CD8-positive, alpha-beta memory T cell (primary cell): ENCODE measurements at regions not wholly inside any gene's neighbourhood (a gene's known extent, or its start where the extent isn't known, plus 50 kb on each side); places are given as distances from the start of the nearest gene placed in this dataset.
A peak's percentile ranks its signal among the peaks of the same experiment; 100 is the strongest.

Source experiments
- CTCF ChIA-PET: fragments of 350-600 bp; sonication (Branson Sonifier 250); formaldehyde crosslinking; loops from one replicate; lab custom pipeline; 2021; ENCODE audit warnings: antibody characterized with exemption; lab: Charles Lee
- POLR2A ChIA-PET: fragments of 350-600 bp; sonication (Branson Sonifier 250); formaldehyde crosslinking; loops from one replicate; lab custom pipeline; 2021; ENCODE audit warnings: antibody characterized with exemption; lab: Charles Lee
- DNase-seq, 5 donors: peaks; one replicate each; pipeline versions ENCODE4 v3.0.0 to v3.0.0-alpha.2; 2020 to 2022; ENCODE audit warnings: mixed read lengths in 1 of 5
- H3K27ac ChIP-seq: one replicate; pipeline ENCODE4 v1.7.0; 2013; ENCODE audit warnings: low read depth, mild to moderate bottlenecking, low read length, moderate library complexity
- H3K27me3 ChIP-seq: 2 replicates; pipeline ENCODE4 v1.7.0; 2013; ENCODE audit warnings: low read length, mild to moderate bottlenecking; ENCODE audit not compliant: insufficient read depth, poor library complexity, severe bottlenecking
- H3K36me3 ChIP-seq: 2 replicates; pipeline ENCODE4 v1.7.0; 2013; ENCODE audit warnings: mild to moderate bottlenecking, low read length, moderate library complexity; ENCODE audit not compliant: insufficient read depth
- H3K4me1 ChIP-seq: 2 replicates; pipeline ENCODE4 v1.7.0; 2013; ENCODE audit warnings: mild to moderate bottlenecking, low read length, moderate library complexity; ENCODE audit not compliant: insufficient read depth
- H3K4me3 ChIP-seq: 2 replicates; pipeline ENCODE4 v1.7.0; 2013; ENCODE audit warnings: mild to moderate bottlenecking, low read length
- H3K9me3 ChIP-seq: 2 replicates; pipeline ENCODE4 v1.7.0; 2013; ENCODE audit warnings: mild to moderate bottlenecking, low read length
- H3K27ac Mint-ChIP-seq, 8 donors: one replicate each; pipeline ENCODE4 v1.8.0; 2020 to 2021; ENCODE audit warnings: mixed read lengths in 8 of 8, mild to moderate bottlenecking in 6 of 8, inconsistent platforms in 3 of 8, moderate library complexity in 3 of 8
- H3K27me3 Mint-ChIP-seq, 2 donors: one replicate each; pipeline ENCODE4 v1.8.0; 2020 to 2021; ENCODE audit warnings: mixed read lengths in 2 of 2, mild to moderate bottlenecking in 1 of 2, moderate library complexity in 1 of 2
- H3K36me3 Mint-ChIP-seq, 3 donors: one replicate each; pipeline ENCODE4 v1.8.0; 2020 to 2021; ENCODE audit warnings: mixed read lengths in 3 of 3, inconsistent platforms in 1 of 3, mild to moderate bottlenecking in 1 of 3
- H3K4me1 Mint-ChIP-seq, 3 donors: one replicate each; pipeline ENCODE4 v1.8.0; 2020 to 2021; ENCODE audit warnings: mixed read lengths in 3 of 3, inconsistent platforms in 1 of 3, mild to moderate bottlenecking in 1 of 3
- H3K4me3 Mint-ChIP-seq, 7 donors: one replicate each; pipeline ENCODE4 v1.8.0; 2020 to 2021; ENCODE audit warnings: mixed read lengths in 7 of 7, mild to moderate bottlenecking in 6 of 7, moderate library complexity in 4 of 7, inconsistent platforms in 2 of 7
- H3K9me3 Mint-ChIP-seq, 5 donors: one replicate each; pipeline ENCODE4 v1.8.0; 2020 to 2022; ENCODE audit warnings: mixed read lengths in 5 of 5, mild to moderate bottlenecking in 3 of 5, moderate library complexity in 2 of 5, inconsistent platforms in 1 of 5

DNA sequence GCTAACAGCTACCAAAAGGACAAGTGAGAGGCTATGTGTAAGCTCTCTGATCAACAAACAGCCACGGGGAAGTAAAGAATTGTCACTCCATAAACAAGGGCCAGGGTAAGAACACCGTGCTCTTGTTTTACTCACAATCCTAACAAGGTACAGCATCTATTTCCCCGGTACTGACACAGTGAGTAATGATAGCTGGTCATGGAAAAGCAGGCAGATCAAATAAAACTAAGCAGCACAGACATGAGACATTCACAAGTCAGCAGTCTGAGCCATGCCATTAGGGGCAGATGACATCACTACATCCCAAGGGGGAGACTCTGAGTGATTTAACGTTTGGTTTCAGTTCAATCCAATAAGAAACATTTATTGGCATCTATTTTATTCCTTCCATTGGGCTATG is 54.4 kb downstream of the ARL6IP4 start:
- Histone ChIP-seq H3K27ac (no peak overlapping the region), H3K27me3 (no peaks in the 10 kb centered on the region), H3K4me3 (no peak overlapping the region), H3K36me3 (peaks cover 2% of the 10 kb centered on the region), H3K4me1 (peaks cover 16% of the 10 kb centered on the region), H3K9me3 (no peaks in the 10 kb centered on the region)
- no peak for DNase-seq
- Mint-ChIP-seq H3K27ac (peak overlapping the region in 6 of 8 donors; percentile 3 to 73 (median 45)), H3K36me3 (peaks cover 0 to 14% (median 1%) of the 10 kb centered on the region in 3 donors), H3K9me3 (no peaks in the 10 kb centered on the region), H3K4me1 (peaks cover 12 to 20% (median 20%) of the 10 kb centered on the region in 3 donors), H3K27me3 (peaks cover 0 to 1% of the 10 kb centered on the region in 2 donors), H3K4me3 (no peak overlapping the region)
- POLR2A ChIA-PET = interaction anchor here (0.6 kb wide), 1 partner anchor 266 kb away, joined by 5 read pairs; no protein-coding TSS in a partner anchor
- CTCF ChIA-PET = no interaction called here

DNA sequence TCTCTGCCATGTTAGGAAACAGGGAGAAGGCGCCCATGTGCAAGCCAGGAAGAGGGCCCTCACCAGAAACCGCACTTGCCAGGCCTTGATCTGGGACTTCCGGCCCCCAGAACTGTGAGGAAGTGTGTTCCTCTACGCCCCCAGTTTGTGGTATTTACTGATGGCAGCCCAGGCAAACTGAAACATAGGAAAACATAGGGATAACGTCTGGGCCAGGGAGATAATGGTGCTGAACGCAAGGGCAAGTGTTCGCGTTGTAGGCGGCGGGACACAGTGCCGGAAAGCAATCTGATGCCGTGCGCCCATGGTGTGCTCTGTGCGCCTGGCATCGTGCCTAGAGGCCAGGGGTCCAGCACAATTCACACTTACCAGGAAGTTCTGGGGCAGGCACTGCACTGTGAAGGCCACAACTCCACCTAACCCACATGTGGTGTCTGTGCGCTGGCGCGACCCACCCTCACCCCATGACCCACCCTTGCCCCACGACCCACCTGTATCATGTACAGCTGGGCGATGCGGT is 53.6 kb downstream of the ARL6IP4 start:
- Histone ChIP-seq H3K36me3 (peaks cover 5% of the 10 kb centered on the region), H3K27ac (no peak overlapping the region), H3K4me3 (no peak overlapping the region), H3K4me1 (peaks cover 16% of the 10 kb centered on the region), H3K27me3 (no peaks in the 10 kb centered on the region), H3K9me3 (no peaks in the 10 kb centered on the region)
- peak in 1 of 5 donors; percentile 12 for DNase-seq
- ChIA-PET POLR2A (interaction anchor here (0.6 kb wide), 1 partner anchor 266 kb away, joined by 5 read pairs; no protein-coding TSS in a partner anchor), CTCF (interaction anchor here (2.5 kb wide), 1 partner anchor 9 kb away, joined by 10 read pairs; no protein-coding TSS in a partner anchor)
- H3K36me3 Mint-ChIP-seq = peaks cover 1 to 16% (median 3%) of the 10 kb centered on the region in 3 donors
- H3K27ac Mint-ChIP-seq = peak overlapping the region in 3 of 8 donors; percentile 18 to 87 (median 32)
- H3K4me1 Mint-ChIP-seq = peaks cover 12 to 20% (median 20%) of the 10 kb centered on the region in 3 donors
- H3K27me3 Mint-ChIP-seq = peaks cover 0 to 1% of the 10 kb centered on the region in 2 donors
- H3K9me3 Mint-ChIP-seq = no peaks in the 10 kb centered on the region
- peak overlapping the region in 2 of 7 donors; percentile 6 to 30 for H3K4me3 Mint-ChIP-seq

DNA sequence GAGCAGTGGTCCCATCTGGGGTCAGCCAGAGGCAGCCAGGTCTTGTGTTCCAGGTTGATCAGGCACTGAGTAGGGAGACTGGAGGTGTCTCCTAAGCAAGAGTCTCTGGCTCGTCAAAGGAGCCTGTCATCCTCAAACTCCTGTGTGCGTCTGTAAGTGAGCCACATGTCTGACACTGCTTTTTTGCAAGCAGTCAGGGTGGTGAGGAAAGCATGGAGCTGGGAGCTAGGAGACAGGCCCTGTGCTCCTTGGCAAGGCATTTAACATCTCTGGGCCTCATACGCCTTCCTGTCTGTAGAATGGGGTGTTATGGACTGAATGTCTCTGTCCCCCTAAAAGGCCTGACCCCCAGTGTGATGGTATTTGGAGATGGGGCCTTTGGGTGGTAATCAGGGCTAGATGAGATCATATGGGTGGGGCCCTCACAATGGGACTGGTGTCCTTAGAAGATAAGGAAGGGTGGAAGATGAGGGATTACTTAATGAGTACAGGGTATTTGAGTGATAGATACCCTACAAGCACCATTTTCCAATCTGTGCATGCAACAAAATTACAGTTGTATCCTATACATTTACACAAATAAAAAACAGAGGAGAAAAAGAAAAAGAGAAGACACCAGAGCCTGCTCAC is 53.0 kb downstream of the ARL6IP4 start:
- Histone ChIP-seq H3K4me1 (peaks cover 16% of the 10 kb centered on the region), H3K27me3 (no peaks in the 10 kb centered on the region), H3K27ac (no peak overlapping the region), H3K9me3 (no peaks in the 10 kb centered on the region), H3K36me3 (peaks cover 5% of the 10 kb centered on the region), H3K4me3 (no peak overlapping the region)
- CTCF ChIA-PET = interaction anchor here (1.7 to 2.5 kb wide), 2 partner anchors 10 to 42 kb away, joined by 4 to 10 read pairs; no protein-coding TSS in a partner anchor
- DNase-seq = no peak
- Mint-ChIP-seq H3K4me3 (peak overlapping the region in 2 of 7 donors; percentile 30 to 54), H3K27ac (peak overlapping the region in 5 of 8 donors; percentile 8 to 87 (median 32)), H3K27me3 (peaks cover 0 to 1% of the 10 kb centered on the region in 2 donors), H3K9me3 (no peaks in the 10 kb centered on the region), H3K4me1 (peaks cover 12 to 20% (median 20%) of the 10 kb centered on the region in 3 donors), H3K36me3 (peaks cover 1 to 16% (median 3%) of the 10 kb centered on the region in 3 donors)
- POLR2A ChIA-PET = no interaction called here

DNA sequence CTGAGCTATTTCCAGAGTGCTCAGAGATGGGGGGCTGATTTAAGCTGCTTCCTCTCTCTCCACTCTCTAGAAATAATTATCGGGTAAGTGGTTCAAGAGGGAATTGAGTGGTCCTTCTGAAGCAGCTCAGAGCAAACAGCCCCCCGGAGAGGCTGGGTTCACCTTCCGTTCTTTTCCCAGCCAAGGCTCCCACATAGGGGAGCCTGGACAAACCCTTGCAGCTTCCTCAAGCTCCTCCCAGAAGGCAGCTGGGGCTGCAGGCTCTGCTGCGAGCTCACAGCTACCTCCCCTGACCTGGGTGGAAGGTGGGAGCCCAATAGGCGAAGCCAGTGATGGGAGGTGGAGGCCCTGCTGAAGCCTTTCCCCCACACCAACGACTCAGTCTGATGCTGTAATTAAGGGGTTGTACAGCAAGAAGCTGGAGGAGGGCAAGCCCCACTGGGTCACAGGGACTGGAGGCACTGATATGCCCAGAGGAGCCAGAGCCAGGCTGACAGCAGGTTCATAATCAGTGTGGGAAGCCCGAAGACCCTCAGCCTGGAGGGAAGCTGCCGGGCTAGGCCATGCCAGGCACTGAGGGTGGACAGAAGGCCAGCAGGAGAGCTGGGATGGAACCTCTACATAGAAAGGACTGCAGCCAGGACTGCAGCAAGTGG is 52.4 kb downstream of the ARL6IP4 start:
- Mint-ChIP-seq H3K36me3 (peaks cover 1 to 16% (median 3%) of the 10 kb centered on the region in 3 donors), H3K27ac (peak overlapping the region in 1 of 8 donors; percentile 87), H3K27me3 (no peaks in the 10 kb centered on the region), H3K9me3 (no peaks in the 10 kb centered on the region), H3K4me1 (peaks cover 12 to 20% (median 20%) of the 10 kb centered on the region in 3 donors), H3K4me3 (no peak overlapping the region)
- H3K27ac ChIP-seq = no peak overlapping the region
- H3K27me3 ChIP-seq = no peaks in the 10 kb centered on the region
- ChIA-PET CTCF (interaction anchor here (1.7 to 2.5 kb wide), 2 partner anchors 11 to 43 kb away, joined by 4 to 10 read pairs; no protein-coding TSS in a partner anchor), POLR2A (no interaction called here)
- peaks cover 5% of the 10 kb centered on the region for H3K36me3 ChIP-seq
- DNase-seq = no peak
- H3K4me1 ChIP-seq = peaks cover 16% of the 10 kb centered on the region
- H3K4me3 ChIP-seq = no peak overlapping the region
- no peaks in the 10 kb centered on the region for H3K9me3 ChIP-seq
